K562 (cell line): ENCODE measurements at regions not wholly inside any gene's neighbourhood (a gene's known extent, or its start where the extent isn't known, plus 50 kb on each side); places are given as distances from the start of the nearest gene placed in this dataset.

Experiments
- FOXA3 ChIP-seq, 2 experiments: fragments of 450-650 bp in 1 of 2; sonication (generic) in 1 of 2; formaldehyde crosslinking; IDR thresholded peaks in 1 of 2; conservative IDR thresholded peaks in 1 of 2; 2 replicates each; pipeline versions ENCODE4 v1.4.0 to v1.8.0; 2020 to 2022; ENCODE audit warnings: mild to moderate bottlenecking in 2 of 2, missing genetic modification reagents in 1 of 2
- ID3 ChIP-seq, 2 experiments: fragments of 250-450 bp in 1 of 2; fragments of 450-650 bp in 1 of 2; sonication (Bioruptor Pico) in 1 of 2; IDR thresholded peaks; 2 replicates each; pipeline versions ENCODE4 v1.6.1 to v1.8.0; 2016 to 2021; ENCODE audit warnings: mild to moderate bottlenecking in 2 of 2, moderate library complexity in 2 of 2, missing compliant biosample characterization in 1 of 2, missing genetic modification characterization in 1 of 2
- SMAD3 ChIP-seq: fragments of 450-650 bp; formaldehyde crosslinking; conservative IDR thresholded peaks from 2 replicates; pipeline ENCODE4 v1.4.0; 2020; ENCODE audit warnings: mild to moderate bottlenecking
- ZMIZ1 ChIP-seq, 2 experiments: fragments of 150-350 bp in 1 of 2; IDR thresholded peaks; 2 replicates each; pipeline ENCODE4 v1.6.1; 2012 to 2016; ENCODE audit warnings: low read depth in 2 of 2, low read length in 2 of 2, mild to moderate bottlenecking in 1 of 2, moderate library complexity in 1 of 2
- TF ChIP-seq, protein P1 (sequence below): fragments of 450-650 bp; IDR thresholded peaks from 2 replicates; pipeline ENCODE4 v1.6.1; 2018; ENCODE audit warnings: mild to moderate bottlenecking, low read depth; ENCODE audit not compliant: partially characterized antibody
- TF ChIP-seq, protein P2 (sequence below): fragments of 450-650 bp; formaldehyde crosslinking; IDR thresholded peaks from 2 replicates; pipeline ENCODE4 v1.4.0; 2020; ENCODE audit warnings: mild to moderate bottlenecking, moderate library complexity

DNA sequence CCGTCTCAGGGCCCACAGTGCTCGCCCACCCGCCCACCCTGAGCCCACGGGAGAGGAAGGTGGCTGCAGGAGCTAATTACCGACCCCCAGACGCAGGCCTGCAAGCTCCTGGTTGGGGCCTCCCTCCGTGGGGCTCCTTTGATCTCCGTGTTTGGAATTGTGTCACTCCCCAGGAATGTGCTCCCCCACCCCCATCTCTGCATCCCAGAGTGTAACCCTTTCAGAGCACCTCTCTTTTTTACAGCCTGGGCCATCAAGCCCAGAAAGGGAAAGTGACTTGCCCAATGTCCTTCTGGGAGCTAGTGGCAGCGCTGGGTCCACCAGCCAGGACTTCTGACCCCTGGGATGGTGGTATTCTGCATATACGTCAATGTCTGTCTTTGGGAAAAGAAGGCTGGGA lies 335.1 kb downstream of the CYRIA start (continued):
- TF ChIP-seq ZMIZ1 (IDR thresholded peaks at IDR 0.05; ENCODE audit: low read depth in 2 of 2, low read length in 2 of 2) (no peak), ID3 (CRISPR knock-in tag; IDR thresholded peaks at IDR 0.05) (no peak), ID3 (tag; IDR thresholded peaks at IDR 0.05) (no peak), FOXA3 (CRISPR knock-in tag; conservative IDR thresholded peaks at IDR 0.05 in 1 of 2, IDR thresholded peaks at IDR 0.05 in 1 of 2) (no peak), SMAD3 (CRISPR knock-in tag) (no peak)
- TF ChIP-seq, protein P1, sequence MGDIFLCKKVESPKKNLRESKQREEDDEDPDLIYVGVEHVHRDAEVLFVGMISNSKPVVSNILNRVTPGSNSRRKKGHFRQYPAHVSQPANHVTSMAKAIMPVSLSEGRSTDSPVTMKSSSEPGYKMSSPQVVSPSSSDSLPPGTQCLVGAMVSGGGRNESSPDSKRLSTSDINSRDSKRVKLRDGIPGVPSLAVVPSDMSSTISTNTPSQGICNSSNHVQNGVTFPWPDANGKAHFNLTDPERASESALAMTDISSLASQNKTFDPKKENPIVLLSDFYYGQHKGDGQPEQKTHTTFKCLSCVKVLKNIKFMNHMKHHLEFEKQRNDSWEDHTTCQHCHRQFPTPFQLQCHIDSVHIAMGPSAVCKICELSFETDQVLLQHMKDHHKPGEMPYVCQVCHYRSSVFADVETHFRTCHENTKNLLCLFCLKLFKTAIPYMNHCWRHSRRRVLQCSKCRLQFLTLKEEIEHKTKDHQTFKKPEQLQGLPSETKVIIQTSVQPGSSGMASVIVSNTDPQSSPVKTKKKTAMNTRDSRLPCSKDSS, result no peak
- TF ChIP-seq, protein P2, sequence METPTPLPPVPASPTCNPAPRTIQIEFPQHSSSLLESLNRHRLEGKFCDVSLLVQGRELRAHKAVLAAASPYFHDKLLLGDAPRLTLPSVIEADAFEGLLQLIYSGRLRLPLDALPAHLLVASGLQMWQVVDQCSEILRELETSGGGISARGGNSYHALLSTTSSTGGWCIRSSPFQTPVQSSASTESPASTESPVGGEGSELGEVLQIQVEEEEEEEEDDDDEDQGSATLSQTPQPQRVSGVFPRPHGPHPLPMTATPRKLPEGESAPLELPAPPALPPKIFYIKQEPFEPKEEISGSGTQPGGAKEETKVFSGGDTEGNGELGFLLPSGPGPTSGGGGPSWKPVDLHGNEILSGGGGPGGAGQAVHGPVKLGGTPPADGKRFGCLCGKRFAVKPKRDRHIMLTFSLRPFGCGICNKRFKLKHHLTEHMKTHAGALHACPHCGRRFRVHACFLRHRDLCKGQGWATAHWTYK, result no peak
